ENCODE measurements at regions not wholly inside any gene's neighbourhood (a gene's known extent, or its start where the extent isn't known, plus 50 kb on each side); places are given as distances from the start of the nearest gene placed in this dataset.

DNA sequence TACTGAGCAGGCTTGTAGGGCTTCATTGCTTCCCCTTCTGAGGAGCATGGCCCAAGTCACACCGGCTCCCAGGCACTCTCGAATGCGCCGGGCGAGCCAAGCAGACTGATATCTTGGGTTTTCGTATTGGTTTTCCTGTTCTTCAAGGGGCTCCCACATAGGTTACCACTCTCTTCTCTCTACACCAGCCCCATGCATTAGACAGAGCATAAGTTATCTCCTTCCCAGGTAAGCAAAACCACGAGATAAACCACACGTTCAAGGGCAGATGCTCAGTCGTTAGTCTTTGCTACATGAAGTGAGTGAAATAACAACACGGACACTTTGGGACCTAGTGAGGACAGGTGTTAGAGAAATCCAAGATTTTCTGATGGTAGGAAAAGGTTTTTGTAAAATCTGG is 211.2 kb downstream of the ABCC12 start:
- Mint-ChIP-seq H3K27ac (ENCODE audit: unreplicated experiment) (no peak overlapping the region), H3K27me3 (ENCODE audit: low read depth) (no peaks in the 10 kb centered on the region), H3K4me1 (peaks cover 36% of the 10 kb centered on the region), H3K36me3 (ENCODE audit: low read depth) (peaks cover 2% of the 10 kb centered on the region), H3K4me3 (no peak overlapping the region), H3K9me3 (peaks cover 4% of the 10 kb centered on the region)
- DNase-seq (ENCODE audit: low read depth, low spot score): no peak
- TF ChIP-seq, protein P1, sequence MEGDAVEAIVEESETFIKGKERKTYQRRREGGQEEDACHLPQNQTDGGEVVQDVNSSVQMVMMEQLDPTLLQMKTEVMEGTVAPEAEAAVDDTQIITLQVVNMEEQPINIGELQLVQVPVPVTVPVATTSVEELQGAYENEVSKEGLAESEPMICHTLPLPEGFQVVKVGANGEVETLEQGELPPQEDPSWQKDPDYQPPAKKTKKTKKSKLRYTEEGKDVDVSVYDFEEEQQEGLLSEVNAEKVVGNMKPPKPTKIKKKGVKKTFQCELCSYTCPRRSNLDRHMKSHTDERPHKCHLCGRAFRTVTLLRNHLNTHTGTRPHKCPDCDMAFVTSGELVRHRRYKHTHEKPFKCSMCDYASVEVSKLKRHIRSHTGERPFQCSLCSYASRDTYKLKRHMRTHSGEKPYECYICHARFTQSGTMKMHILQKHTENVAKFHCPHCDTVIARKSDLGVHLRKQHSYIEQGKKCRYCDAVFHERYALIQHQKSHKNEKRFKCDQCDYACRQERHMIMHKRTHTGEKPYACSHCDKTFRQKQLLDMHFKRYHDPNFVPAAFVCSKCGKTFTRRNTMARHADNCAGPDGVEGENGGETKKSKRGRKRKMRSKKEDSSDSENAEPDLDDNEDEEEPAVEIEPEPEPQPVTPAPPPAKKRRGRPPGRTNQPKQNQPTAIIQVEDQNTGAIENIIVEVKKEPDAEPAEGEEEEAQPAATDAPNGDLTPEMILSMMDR (conservative IDR thresholded peaks at IDR 0.05): no peak

DNA sequence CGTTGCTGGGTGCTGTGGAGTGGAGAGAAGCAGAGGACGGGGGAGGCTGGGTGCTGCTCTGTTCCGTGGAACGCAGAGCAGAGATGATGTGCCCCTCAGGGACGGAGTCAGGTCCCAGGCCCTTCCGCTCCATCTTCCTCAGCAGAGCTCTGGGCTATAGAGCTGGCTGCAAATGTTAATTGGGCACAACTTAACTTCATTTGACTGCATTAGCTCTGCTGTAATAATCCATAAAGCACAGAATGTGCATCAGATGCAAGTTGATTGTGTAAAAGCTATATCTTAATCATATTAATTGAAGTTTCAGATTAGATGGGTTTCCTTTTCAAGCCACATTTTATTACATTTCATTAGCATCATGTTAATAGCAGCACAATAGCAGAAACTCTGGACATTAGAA is 212.6 kb downstream of the ABCC12 start:
- TF ChIP-seq, protein P1 (conservative IDR thresholded peaks at IDR 0.05): no peak
- Mint-ChIP-seq H3K4me1 (peaks cover 37% of the 10 kb centered on the region), H3K9me3 (peaks cover 4% of the 10 kb centered on the region), H3K4me3 (no peak overlapping the region), H3K27ac (ENCODE audit: unreplicated experiment) (no peak overlapping the region), H3K36me3 (ENCODE audit: low read depth) (peaks cover 2% of the 10 kb centered on the region), H3K27me3 (ENCODE audit: low read depth) (no peaks in the 10 kb centered on the region)
- no peak for DNase-seq (ENCODE audit: low read depth, low spot score)

DNA sequence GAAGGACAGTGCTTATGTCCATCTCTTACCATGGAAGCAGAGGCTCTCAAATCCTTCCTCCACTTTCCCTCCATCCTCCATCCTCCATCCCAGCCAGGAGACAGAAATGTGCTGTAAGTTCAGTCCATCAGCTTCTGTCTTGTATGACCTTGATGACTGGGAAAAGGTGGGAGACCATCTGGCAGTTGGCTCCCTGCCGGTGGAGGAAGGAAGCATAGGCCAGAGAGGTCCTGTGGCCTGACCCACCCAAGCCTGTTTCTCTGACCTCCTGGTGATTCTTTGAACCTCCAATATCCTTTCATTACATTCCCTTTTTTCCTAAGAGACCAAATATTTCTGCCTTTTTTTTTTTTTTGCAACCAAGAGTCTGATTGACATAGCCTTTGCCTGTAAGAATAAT is 215.3 kb downstream of the ABCC12 start:
- H3K9me3 Mint-ChIP-seq: peaks cover 7% of the 10 kb centered on the region
- no peak overlapping the region for H3K4me3 Mint-ChIP-seq
- peaks cover 22% of the 10 kb centered on the region for H3K4me1 Mint-ChIP-seq
- H3K36me3 Mint-ChIP-seq (ENCODE audit: low read depth): peaks cover 5% of the 10 kb centered on the region
- no peaks in the 10 kb centered on the region for H3K27me3 Mint-ChIP-seq (ENCODE audit: low read depth)
- DNase-seq (ENCODE audit: low read depth, low spot score): no peak
- peak overlapping the region; percentile 8 for H3K27ac Mint-ChIP-seq (ENCODE audit: unreplicated experiment)
- TF ChIP-seq, protein P1 (conservative IDR thresholded peaks at IDR 0.05): no peak

DNA sequence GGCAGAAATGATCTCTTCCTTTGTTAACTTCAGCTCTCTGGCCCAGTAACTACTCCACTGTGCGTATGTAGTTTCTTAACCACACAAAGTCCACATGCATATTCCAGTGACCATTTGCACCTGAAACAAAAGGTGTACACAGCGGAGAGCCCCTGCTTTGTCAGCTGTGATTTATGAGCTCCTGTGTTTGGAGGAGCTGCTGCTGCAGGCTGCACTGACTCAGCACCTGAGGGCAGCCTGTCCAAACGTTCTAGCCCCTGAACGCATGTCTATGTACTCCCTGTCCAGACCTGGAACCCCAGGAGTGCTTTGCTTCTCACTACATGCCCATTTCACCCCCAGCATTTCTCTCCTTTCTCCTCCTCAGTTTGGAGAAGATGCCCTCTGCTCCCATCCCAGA is 216.1 kb downstream of the ABCC12 start:
- DNase-seq (ENCODE audit: low read depth, low spot score): no peak
- H3K4me3 Mint-ChIP-seq: no peak overlapping the region
- TF ChIP-seq, protein P1 (conservative IDR thresholded peaks at IDR 0.05): no peak
- peaks cover 7% of the 10 kb centered on the region for H3K9me3 Mint-ChIP-seq
- H3K27me3 Mint-ChIP-seq (ENCODE audit: low read depth): no peaks in the 10 kb centered on the region
- peaks cover 5% of the 10 kb centered on the region for H3K36me3 Mint-ChIP-seq (ENCODE audit: low read depth)
- peaks cover 22% of the 10 kb centered on the region for H3K4me1 Mint-ChIP-seq
- H3K27ac Mint-ChIP-seq (ENCODE audit: unreplicated experiment): no peak overlapping the region

DNA sequence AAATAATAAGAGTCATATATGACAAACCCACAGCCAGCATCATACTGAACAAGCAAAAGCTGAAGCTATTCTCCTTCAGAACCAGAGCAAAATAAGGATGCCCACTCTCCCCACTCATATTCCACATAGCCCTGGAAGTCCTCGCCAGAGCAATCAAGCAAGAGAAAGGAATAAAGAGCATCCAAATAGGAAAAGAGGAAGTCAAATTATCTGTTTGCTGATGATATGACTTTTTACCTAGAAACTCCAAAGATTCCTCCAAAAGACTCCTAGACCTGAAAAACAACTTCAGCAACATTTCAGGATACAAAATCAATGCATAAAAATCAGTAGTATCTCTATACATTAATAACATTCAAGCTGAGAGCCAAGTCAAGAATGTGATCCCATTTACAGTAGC is 217.5 kb downstream of the ABCC12 start:
- Mint-ChIP-seq H3K9me3 (peaks cover 13% of the 10 kb centered on the region), H3K27ac (ENCODE audit: unreplicated experiment) (no peak overlapping the region), H3K4me3 (no peak overlapping the region), H3K4me1 (peaks cover 18% of the 10 kb centered on the region), H3K36me3 (ENCODE audit: low read depth) (peaks cover 10% of the 10 kb centered on the region), H3K27me3 (ENCODE audit: low read depth) (no peaks in the 10 kb centered on the region)
- TF ChIP-seq, protein P1 (conservative IDR thresholded peaks at IDR 0.05): no peak
- no peak for DNase-seq (ENCODE audit: low read depth, low spot score)

DNA sequence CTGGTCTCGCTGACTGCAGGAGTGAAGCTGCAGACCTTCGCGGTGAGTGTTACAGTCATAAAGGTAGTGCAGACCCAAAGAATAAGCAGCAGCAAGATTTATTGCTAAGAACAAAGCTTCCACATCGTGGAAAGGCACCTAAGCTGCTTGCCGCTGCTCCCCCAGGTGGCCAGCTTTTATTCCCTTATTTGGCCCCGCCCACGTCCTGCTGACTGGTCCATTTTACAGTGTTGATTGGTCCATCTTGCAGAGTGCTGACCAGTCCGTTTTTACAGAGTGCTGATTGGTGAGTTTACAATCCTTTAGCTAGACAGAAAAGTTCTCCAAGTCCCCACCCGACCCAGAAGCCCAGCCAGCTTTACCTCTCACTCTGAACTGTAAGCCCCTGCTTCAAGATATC is 227.8 kb downstream of the ABCC12 start:
- Mint-ChIP-seq H3K27ac (ENCODE audit: unreplicated experiment) (no peak overlapping the region), H3K4me1 (peaks cover 5% of the 10 kb centered on the region), H3K27me3 (ENCODE audit: low read depth) (no peaks in the 10 kb centered on the region), H3K36me3 (ENCODE audit: low read depth) (peaks cover 8% of the 10 kb centered on the region), H3K9me3 (peaks cover 15% of the 10 kb centered on the region), H3K4me3 (no peak overlapping the region)
- DNase-seq (ENCODE audit: low read depth, low spot score): no peak
- TF ChIP-seq, protein P1 (conservative IDR thresholded peaks at IDR 0.05): no peak

Measured in neural crest cell (in vitro differentiated cells).